GM23338 (cell line): ENCODE measurements at regions not wholly inside any gene's neighbourhood (a gene's known extent, or its start where the extent isn't known, plus 50 kb on each side); places are given as distances from the start of the nearest gene placed in this dataset.

Experiments used
- ATAC-seq: fragments of 200-7000 bp; cut with Tn5 transposase; 3 replicates; pipeline ENCODE4 v1.9.1; 2020
- DNase-seq: peaks from one replicate; pipeline ENCODE4 v3.0.0-alpha.2; 2015; ENCODE audit warnings: low spot score
- H2AFZ ChIP-seq: fragments of 200-600 bp; sonication (generic); 2 replicates; pipeline ENCODE4 v1.8.0; 2016; ENCODE audit warnings: antibody characterized with exemption, mild to moderate bottlenecking, moderate library complexity
- H3F3A ChIP-seq: fragments of 200-600 bp; sonication (generic); replicated peaks from 2 replicates; pipeline ENCODE4 v1.8.0; 2017; ENCODE audit warnings: antibody characterized with exemption, mixed run types, low read depth
- H3K27ac ChIP-seq: fragments of 200-600 bp; sonication (generic); 2 replicates; pipeline ENCODE4 v1.6.1; 2016; ENCODE audit warnings: low read depth
- H3K27me3 ChIP-seq: fragments of 200-600 bp; sonication (generic); 2 replicates; pipeline ENCODE4 v1.8.0; 2016; ENCODE audit warnings: mild to moderate bottlenecking, mixed run types, moderate library complexity; ENCODE audit not compliant: insufficient read depth
- H3K36me3 ChIP-seq: fragments of 200-600 bp; sonication (generic); 2 replicates; pipeline ENCODE4 v1.8.0; 2016; ENCODE audit warnings: mild to moderate bottlenecking; ENCODE audit not compliant: insufficient read depth
- H3K4me1 ChIP-seq: fragments of 200-600 bp; sonication (generic); 2 replicates; pipeline ENCODE4 v1.8.0; 2016; ENCODE audit warnings: mild to moderate bottlenecking, moderate library complexity; ENCODE audit not compliant: insufficient read depth
- H3K4me2 ChIP-seq: fragments of 200-600 bp; sonication (generic); 2 replicates; pipeline ENCODE4 v1.7.1; 2017; ENCODE audit warnings: mixed run types
- H3K4me3 ChIP-seq: fragments of 200-600 bp; sonication (generic); 2 replicates; pipeline ENCODE4 v1.6.1; 2016; ENCODE audit warnings: mixed run types
- H3K79me2 ChIP-seq: fragments of 200-600 bp; sonication (generic); replicated peaks from 2 replicates; pipeline ENCODE4 v1.8.0; 2017; ENCODE audit warnings: mild to moderate bottlenecking; ENCODE audit not compliant: insufficient read depth
- H3K9me2 ChIP-seq: fragments of 200-600 bp; sonication (generic); 2 replicates; pipeline ENCODE4 v1.8.0; 2017; ENCODE audit not compliant: insufficient read depth
- H4K20me1 ChIP-seq: fragments of 200-600 bp; sonication (generic); replicated peaks from 2 replicates; pipeline ENCODE4 v1.8.0; 2017; ENCODE audit warnings: mild to moderate bottlenecking; ENCODE audit not compliant: insufficient read depth
- H3K27ac Mint-ChIP-seq: 2 replicates; pipeline ENCODE4 v1.8.0; 2020; ENCODE audit warnings: inconsistent platforms, mild to moderate bottlenecking, moderate library complexity, mixed read lengths
- H3K27me3 Mint-ChIP-seq: 3 replicates; pipeline ENCODE4 v1.8.0; 2022; ENCODE audit warnings: low read depth, mild to moderate bottlenecking, moderate library complexity, mixed read lengths, inconsistent platforms; ENCODE audit not compliant: insufficient read depth, poor library complexity
- H3K36me3 Mint-ChIP-seq: 3 replicates; pipeline ENCODE4 v1.8.0; 2021; ENCODE audit warnings: low read depth, mild to moderate bottlenecking, inconsistent platforms, moderate library complexity, mixed read lengths
- H3K4me1 Mint-ChIP-seq: 3 replicates; pipeline ENCODE4 v1.8.0; 2020; ENCODE audit warnings: mild to moderate bottlenecking, inconsistent platforms, mixed read lengths
- H3K4me3 Mint-ChIP-seq: 3 replicates; pipeline ENCODE4 v1.8.0; 2021; ENCODE audit warnings: moderate library complexity, mild to moderate bottlenecking, inconsistent platforms, mixed read lengths
- H3K9me3 Mint-ChIP-seq: 3 replicates; pipeline ENCODE4 v1.8.0; 2020; ENCODE audit warnings: moderate library complexity, mild to moderate bottlenecking, inconsistent platforms, mixed read lengths
- CREB1 ChIP-seq: fragments of 250-450 bp; sonication (Bioruptor Pico); IDR thresholded peaks from 2 replicates; pipeline ENCODE4 v1.5.0; 2020; ENCODE audit warnings: low read depth, mild to moderate bottlenecking, moderate library complexity
- CTCF ChIP-seq, 2 experiments: fragments of 200-600 bp in 1 of 2; sonication (generic) in 1 of 2; conservative IDR thresholded peaks; 2 replicates each; pipeline versions ENCODE4 v1.5.1 to v1.6.1; 2016 to 2017; ENCODE audit warnings: antibody characterized with exemption in 2 of 2, low read depth in 2 of 2, mild to moderate bottlenecking in 2 of 2, moderate library complexity in 1 of 2
- EZH2 ChIP-seq: fragments of 200-600 bp; sonication (generic); IDR thresholded peaks from one replicate; pipeline ENCODE4 v1.8.0; 2017; ENCODE audit warnings: antibody characterized with exemption, mild to moderate bottlenecking, low read depth; ENCODE audit not compliant: unreplicated experiment
- EZH2phosphoT487 ChIP-seq: fragments of 200-600 bp; sonication (generic); IDR thresholded peaks from one replicate; pipeline ENCODE4 v1.8.1; 2018; ENCODE audit warnings: antibody characterized with exemption; ENCODE audit not compliant: unreplicated experiment
- JUNB ChIP-seq: IDR thresholded peaks from one replicate; pipeline ENCODE4 v1.6.1; 2016; ENCODE audit warnings: antibody characterized with exemption; ENCODE audit not compliant: unreplicated experiment
- NANOG ChIP-seq: IDR thresholded peaks from 2 replicates; pipeline ENCODE4 v1.6.1; 2016; ENCODE audit warnings: antibody characterized with exemption, borderline replicate concordance
- REST ChIP-seq: IDR thresholded peaks from one replicate; pipeline ENCODE4 v1.6.1; 2018; ENCODE audit warnings: antibody characterized with exemption; ENCODE audit not compliant: unreplicated experiment
- ZNF114 ChIP-seq: fragments of 250-450 bp; sonication (Bioruptor Pico); IDR thresholded peaks from 2 replicates; pipeline ENCODE4 v1.5.0; 2020; ENCODE audit warnings: mild to moderate bottlenecking, moderate library complexity
- ZNF331 ChIP-seq: fragments of 250-450 bp; sonication (Bioruptor Pico); IDR thresholded peaks from 2 replicates; pipeline ENCODE4 v1.5.0; 2020; ENCODE audit warnings: low read depth, mild to moderate bottlenecking, moderate library complexity
- ZNF462 ChIP-seq: fragments of 250-450 bp; sonication (Bioruptor Pico); IDR thresholded peaks from 2 replicates; pipeline ENCODE4 v1.5.0; 2020; ENCODE audit warnings: mild to moderate bottlenecking, moderate library complexity

- Histone ChIP-seq H3F3A (no peaks in the 10 kb centered on the region; the same call in 1 of the 2 replicates), H3K9me2 (no peaks in the 10 kb centered on the region), H3K4me1 (peaks cover 13% of the 10 kb centered on the region), H3K79me2 (no peaks in the 10 kb centered on the region), H3K4me3 (no peak overlapping the region), H3K36me3 (no peaks in the 10 kb centered on the region), H4K20me1 (no peaks in the 10 kb centered on the region), H3K27me3 (no peaks in the 10 kb centered on the region), H3K27ac (no peak overlapping the region), H3K4me2 (no peak overlapping the region), H2AFZ (no peak overlapping the region)
- Mint-ChIP-seq H3K9me3 (no peaks in the 10 kb centered on the region), H3K27ac (no peak overlapping the region), H3K27me3 (no peaks in the 10 kb centered on the region), H3K36me3 (peaks cover 2% of the 10 kb centered on the region; the same call in 1 of the 3 replicates), H3K4me1 (peaks cover 16% of the 10 kb centered on the region), H3K4me3 (no peak overlapping the region)
- no peak for ATAC-seq
- no peak for DNase-seq
- TF ChIP-seq EZH2 (no peak), NANOG (no peak), CTCF (conservative IDR thresholded peaks at IDR 0.05; ENCODE audit: low read depth in 2 of 2) (no peak), ZNF114 (CRISPR knock-in tag) (no peak), JUNB (no peak), REST (no peak), ZNF462 (CRISPR knock-in tag) (no peak), EZH2phosphoT487 (no peak), ZNF331 (CRISPR knock-in tag) (no peak), CREB1 (CRISPR knock-in tag) (no peak)
Measured at GRCh38 chr13:55090612-55091011, 2050.1 kb upstream of the PRR20A start.
